Ramos (cell line): ENCODE measurements at regions not wholly inside any gene's neighbourhood (a gene's known extent, or its start where the extent isn't known, plus 50 kb on each side); places are given as distances from the start of the nearest gene placed in this dataset.
"Not testable (repeated sequence)": the region's sequence is repeated elsewhere in the genome, so short reads cannot be mapped to it uniquely, and the experiment has no call there.

ENCODE experiments used
- in situ Hi-C: fragments of 300-500 bp; cut with MboI; formaldehyde crosslinking; loops from one replicate; pipeline ENCODE4 v1.14.3; 2022; ENCODE audit warnings: low sequenced_read_pairs; ENCODE audit not compliant: unreplicated experiment

DNA sequence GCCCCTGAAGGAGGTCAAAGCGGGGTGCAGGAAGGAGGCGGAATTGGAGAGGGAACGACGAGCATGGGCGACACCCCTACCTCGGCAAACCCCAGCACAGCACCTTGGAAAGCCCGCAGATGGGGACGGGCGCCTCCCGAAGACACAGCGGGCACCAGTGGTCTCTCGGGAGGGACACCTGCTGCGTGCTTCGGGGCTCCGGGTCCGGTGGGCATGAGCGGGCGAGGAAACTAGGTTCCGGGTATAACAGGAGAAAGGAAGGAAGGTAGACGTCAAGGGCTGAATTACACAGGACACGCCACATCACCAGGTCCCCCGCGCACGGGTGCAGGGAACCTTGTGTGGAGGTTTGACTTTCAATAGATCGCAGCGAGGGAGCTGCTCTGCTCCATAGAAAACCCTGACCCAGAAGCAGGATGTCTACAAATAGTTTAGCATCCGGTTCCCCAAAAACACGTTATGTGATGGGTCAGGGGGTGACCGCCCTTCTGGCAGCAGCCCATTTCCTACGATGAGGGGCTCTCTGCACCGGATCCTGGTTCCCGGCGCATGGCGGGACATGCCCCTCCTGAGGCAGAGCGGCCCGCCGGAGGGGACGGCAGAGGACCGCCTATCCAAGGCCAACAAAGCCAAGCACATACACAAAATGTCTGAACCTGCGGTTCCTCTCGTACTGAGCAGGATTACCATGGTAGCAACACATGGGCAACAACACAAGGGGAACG, 196.9 kb downstream of the ALG10 start:
- in situ Hi-C loops = loop anchor here (5.0 kb wide), 1 partner anchor 97 kb away; no protein-coding TSS in a partner anchor

DNA sequence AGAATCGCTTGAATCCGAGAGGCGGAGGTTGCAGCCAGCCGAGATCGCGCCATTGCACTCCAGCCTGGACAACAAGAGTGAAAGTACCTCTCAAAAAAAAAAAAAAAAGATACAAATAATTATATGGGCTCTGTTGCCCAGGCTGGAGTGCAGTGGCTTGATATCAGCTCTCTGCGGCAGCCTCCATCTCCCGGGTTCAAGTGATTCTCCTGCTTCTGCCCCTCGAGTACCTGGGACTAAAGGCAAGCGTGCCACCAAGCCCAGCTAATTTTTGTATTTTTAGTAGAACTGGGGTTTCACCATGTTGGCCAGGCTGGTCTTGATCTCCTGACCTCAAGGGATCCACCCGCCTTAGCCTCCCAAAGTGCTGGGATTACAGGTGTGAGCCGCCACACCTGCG, 197.8 kb downstream of the ALG10 start:
- in situ Hi-C loops = not testable (repeated sequence)

DNA sequence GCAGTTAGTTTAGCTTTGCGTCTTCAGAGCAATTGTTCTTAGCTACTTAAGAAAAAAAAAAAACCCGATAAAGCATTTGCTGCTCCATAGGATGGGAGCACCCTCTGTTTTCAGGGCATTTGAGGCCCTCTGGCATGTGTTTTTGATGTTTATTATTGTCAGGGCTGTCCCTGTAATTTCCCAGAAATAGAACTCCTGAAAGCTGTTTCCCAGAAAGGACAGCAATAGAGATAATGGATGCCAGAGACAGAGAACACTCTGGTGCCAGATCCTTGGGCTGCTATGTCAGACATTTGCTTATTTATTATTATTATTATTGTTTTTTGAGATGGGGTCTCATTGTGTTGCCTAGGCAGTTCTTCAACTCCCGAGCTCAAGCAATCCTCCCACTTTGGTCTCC, 201.3 kb downstream of the ALG10 start:
- in situ Hi-C loops = no loop called here

DNA sequence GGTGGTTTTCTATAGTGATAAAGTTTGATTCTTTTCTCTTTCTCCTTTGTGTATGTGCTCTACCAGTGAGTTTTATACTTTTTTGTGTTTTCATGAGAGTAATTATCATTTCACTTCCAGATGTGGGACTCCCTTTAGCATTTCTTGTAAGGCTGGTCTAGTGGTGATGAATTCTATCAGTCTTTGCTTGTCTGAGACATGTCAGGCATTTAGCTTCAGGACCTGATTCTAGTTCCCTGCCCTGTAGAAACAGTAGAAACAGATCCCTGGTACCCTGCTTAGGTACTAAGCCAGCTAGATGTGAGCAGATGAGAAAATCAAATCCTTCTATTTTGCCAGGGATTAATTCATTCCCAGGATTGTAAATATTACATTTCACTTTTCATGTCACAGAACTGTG, 203.7 kb downstream of the ALG10 start:
- in situ Hi-C loops = not testable (repeated sequence)

DNA sequence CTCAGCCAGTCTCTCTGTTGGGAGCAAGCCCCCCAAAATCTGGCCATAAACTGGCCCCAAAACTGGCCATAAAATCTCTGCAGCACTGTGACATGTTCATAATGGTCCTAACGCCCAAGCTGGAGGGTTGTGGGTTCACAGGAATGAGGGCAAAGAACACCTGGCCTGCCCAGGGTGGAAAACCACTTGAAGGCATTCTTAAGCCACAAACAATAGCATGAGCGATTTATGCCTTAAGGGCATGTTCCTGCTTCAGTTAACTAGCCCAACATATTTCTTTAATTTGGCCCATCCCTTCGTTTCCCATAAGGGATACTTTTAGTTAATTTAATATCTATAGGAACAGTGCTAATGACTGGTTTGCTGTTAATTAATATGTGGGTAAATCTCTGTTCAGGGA, 205.8 kb downstream of the ALG10 start:
- in situ Hi-C loops = not testable (repeated sequence)

DNA sequence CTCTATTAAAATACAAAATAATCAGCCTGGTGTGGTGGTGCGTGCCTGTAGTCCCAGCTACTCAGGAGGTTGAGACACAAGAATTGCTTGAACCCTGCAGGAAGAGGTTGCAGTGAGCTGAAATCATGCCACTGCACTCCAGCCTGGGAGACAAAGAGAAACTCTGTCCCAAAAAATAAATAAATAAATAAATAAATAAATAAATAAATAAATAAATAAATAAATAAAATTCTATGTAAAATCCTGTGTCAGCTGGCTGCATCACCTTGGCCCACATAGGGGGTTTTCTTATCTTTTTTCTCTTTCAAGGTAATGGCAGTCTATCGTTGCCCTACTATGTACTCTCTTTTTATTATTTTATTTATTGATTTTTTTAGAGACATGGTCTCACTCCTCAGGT, 206.7 kb downstream of the ALG10 start:
- in situ Hi-C loops = not testable (repeated sequence)

DNA sequence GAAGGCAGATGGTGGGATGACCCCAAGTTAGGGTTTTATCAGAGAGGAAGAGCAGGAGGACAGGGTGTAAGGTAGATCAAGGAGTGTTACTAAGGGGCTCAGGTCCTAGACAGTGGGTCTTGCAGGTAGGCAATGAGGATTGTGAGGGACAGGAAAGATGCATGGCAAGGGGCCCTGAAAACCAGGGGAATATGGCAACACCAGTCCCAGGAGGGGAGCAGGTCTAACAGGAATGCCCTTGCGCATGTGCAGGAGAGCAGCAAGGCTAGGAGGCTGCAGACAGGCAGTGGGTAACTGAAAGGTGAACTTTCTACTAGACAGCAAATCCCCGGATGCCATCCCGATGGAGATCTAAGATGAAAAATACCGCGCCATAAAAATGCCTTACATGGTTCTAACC, 211.3 kb downstream of the ALG10 start:
- in situ Hi-C loops = no loop called here

DNA sequence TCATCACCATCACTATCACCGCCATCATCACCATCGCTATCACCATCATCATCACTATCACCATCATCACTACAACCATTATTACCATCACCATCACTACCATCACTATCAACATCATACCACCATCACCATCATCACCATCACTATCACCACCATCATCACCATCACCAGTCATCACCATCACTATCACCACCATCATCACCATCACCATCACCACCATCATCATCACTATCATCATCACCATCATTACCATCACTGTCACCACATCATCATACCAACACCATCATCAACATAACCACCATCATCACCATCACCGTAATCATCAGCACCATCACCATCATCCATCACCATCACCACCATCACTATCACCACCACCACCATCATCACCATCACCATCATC, 213.8 kb downstream of the ALG10 start:
- in situ Hi-C loops = no loop called here

DNA sequence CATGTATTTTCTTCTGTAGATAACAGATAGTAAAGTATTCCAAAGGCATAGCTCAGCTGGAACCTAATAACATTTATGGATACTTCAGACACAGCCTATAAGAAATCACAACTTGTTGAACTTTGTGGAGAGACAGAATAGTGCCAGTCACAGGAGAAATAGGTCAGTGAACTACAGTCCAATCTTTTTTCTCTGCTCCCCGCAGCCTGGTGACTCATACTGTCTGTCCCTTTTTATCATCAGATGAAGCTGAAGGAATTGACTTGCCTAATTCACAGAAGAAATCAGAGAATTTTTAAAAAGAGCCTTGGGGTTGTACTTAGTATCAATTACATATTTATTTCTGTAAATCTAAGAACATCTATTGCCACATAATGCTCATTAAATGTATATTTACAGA, 222.3 kb downstream of the ALG10 start:
- in situ Hi-C loops = no loop called here

DNA sequence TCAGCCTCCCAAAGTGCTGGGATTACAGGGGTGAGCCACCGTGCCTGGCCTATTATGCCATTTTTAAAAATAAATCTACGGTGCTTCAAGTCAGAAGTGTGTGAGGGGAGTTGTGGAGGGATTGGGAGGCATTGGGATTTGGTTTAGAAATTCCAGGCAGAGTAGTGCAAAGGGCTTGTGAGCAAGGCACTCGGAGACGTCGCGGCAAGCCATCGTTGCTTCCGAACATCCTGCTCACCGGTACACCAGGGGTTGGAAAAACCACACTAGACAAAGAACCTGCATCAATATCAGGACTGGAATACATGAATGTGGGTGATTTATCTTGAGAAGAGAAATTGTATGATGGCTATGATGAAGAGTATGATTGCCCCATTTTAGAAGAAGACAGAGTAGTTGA, 227.0 kb downstream of the ALG10 start:
- in situ Hi-C loops = no loop called here

DNA sequence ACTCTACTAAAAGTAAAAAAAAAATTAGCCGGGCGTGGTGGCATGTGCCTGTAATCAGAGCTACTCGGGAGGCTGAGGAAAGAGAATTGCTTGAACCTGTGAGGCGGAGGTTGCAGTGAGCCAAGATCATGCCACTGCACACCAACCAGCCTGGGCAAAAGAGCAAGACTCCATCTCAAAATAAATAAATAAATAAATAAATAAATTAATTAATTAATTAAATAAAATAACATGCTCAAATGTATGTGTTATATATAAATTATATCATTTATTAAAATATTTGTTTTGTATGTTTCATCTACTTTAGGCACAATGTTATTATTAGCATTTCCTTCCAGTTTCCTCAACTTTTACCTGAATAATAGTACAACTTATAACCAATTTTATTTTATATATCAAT, 229.6 kb downstream of the ALG10 start:
- in situ Hi-C loops = not testable (repeated sequence)

DNA sequence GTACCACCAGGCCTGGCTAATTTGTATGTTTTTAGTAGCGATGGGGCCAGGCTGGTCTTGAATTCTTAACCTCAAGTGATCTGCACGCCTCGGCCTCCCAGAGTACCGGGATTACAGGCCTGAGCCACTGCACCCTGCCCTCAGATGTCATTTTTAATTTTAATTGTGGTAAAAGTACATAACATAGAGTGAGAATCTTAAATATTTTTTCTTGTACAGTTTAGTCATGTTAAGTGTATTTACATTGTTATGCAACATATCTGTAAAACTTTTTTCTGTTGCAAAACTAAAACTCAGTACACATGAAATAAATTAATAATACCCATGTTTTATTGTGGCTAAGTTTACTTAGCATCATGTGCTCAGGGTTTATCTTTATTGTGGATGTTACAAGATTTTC, 231.4 kb downstream of the ALG10 start:
- in situ Hi-C loops = no loop called here

DNA sequence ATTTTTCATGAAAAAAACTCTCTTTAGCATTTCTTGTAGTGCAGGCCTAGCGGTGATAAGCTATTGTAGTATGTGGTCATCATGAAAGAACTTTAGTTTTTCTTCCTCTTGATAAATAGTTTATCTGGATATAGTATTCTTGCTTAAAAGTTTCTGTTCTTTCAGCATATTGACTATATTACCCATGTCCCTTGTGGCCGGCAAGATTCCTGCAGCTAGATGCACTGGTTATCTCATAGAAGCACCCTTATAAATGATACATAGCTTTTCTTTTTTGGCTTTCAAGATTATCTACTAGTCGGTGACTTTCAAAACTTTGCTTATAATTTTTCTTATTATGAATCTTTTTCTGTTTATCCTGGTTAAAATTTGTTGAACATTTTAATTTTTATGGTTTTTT, 234.8 kb downstream of the ALG10 start:
- in situ Hi-C loops = no loop called here

DNA sequence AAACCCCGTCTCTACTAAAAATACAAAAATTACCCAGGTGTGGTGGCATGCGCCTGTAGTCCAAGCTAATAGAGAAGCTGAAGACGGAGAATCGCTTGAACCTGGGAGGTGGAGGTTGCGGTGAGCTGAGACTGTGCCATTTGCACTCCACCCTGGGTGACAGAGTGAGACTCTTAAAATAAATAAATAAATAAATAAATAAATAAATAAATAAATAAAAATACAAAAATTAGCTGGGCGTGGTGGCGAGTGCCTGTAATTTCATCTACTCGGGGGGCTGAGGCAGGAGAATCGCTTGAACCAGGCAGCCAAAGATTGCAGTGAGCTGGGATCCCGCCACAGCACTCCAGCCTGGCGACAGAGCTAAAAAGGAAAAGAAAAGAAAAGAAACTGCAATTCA, 239.8 kb downstream of the ALG10 start:
- in situ Hi-C loops = not testable (repeated sequence)

DNA sequence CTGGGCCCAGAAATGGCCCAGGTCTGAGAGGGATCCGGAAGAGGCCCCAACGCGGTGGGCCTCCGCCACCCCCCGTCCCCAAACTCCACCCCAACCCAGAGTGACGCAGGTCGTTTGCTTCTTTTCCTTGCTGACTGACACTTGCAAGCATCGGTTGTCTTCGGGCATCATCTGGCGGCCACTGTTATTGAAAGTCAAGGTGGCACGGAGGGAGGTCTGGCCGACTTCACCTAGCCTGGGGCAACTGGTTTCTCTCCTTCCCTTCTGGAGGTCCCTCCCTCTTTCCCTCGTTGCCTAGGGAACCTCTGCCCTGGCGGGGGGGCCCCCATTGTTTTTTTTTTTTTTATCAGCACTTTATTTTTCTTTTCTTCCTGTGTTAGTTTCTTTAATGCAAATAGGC, 241.8 kb downstream of the ALG10 start:
- in situ Hi-C loops = no loop called here

DNA sequence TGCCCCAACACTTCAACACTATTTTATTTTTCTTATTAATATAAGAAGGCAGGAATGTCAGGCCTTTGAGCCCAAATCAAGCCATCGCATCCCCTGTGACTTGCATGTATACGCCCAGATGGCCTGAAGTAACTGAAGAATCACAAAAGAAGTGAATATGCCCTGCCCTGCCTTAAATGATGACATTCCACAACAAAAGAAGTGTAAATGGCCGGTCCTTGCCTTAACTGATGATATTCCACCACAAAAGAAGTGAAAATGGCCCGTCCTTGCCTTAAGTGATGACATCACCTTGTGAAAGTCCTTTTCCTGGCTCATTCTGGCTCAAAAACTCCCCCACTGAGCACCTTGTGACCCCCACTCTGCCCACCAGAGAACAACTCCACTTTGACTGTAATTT, 251.4 kb downstream of the ALG10 start:
- in situ Hi-C loops = not testable (repeated sequence)

DNA sequence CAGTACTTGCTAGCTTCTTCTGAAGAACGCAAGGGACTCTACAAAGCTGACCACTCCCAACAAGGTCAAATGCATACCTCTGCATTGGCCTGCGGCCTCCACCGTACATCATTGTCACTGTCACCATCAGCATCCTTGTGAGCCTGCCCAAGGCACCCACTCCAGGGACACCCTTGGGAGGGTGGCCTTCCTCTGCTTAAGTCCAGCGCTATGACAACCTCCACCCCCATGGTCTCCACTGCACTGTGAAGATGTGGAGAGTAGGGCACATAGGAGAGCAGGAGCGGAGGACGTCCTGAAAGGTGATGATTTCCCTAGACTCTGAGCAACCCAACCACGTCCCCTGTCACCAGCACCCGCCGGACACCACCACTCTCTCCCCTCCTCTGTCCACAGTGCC, 252.8 kb downstream of the ALG10 start:
- in situ Hi-C loops = no loop called here

DNA sequence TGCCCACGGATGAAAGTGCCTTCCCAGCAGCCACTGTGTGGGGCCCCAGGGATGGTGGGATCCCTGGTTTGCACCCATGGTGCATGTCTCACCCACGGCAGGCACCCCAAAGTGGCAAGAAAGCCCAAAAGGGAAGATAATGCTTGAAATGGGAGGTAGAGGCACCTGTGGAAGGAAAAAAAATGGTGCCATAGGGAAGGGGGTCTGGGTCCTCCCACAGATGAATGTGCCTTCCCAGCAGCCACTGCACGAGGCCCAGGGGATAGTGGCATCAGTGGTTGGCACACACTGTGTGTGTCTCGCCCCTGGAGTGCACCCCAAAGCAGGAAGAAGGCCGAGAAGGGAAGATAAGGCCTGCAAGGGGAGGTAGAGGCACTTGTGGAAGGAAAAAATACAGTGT, 264.2 kb downstream of the ALG10 start:
- in situ Hi-C loops = no loop called here

DNA sequence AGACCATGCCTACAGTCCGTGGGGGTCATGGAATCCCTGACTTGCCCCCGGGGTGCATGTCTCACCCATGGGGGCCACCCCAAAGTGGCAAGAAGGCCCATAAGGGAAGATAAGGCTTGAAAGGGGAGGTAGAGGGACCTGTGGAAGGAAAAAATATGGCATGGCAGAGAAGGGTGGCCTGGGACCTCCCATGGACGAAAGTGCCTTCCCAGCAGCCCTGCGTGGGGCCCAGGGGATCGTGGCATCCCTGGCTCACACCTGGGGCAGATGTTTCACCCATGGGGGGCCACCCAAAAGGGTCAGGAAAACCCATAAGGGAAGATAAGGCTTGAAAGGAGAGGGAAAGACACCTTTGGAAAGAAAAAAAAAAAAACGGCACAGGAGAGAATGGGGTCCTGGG, 264.6 kb downstream of the ALG10 start:
- in situ Hi-C loops = no loop called here

DNA sequence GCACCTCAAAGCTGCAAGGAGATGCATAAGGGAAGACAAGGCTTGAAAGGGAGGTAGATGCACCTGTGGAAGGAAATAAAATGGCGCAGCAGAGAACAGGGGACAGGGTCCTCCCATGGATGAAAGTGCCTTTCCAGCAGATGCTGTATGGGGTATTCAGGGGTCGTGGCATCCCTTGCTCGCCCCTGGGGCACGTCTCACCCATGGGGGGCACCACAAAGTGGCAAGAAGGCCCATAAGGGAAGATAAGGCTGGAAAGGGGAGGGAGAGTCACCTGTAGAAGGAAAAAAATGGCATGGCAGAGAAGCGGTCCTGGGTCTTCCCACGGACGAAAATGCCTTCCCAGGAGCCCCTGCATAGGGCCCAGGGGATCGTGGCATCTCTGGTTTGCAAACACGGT, 265.1 kb downstream of the ALG10 start:
- in situ Hi-C loops = no loop called here

DNA sequence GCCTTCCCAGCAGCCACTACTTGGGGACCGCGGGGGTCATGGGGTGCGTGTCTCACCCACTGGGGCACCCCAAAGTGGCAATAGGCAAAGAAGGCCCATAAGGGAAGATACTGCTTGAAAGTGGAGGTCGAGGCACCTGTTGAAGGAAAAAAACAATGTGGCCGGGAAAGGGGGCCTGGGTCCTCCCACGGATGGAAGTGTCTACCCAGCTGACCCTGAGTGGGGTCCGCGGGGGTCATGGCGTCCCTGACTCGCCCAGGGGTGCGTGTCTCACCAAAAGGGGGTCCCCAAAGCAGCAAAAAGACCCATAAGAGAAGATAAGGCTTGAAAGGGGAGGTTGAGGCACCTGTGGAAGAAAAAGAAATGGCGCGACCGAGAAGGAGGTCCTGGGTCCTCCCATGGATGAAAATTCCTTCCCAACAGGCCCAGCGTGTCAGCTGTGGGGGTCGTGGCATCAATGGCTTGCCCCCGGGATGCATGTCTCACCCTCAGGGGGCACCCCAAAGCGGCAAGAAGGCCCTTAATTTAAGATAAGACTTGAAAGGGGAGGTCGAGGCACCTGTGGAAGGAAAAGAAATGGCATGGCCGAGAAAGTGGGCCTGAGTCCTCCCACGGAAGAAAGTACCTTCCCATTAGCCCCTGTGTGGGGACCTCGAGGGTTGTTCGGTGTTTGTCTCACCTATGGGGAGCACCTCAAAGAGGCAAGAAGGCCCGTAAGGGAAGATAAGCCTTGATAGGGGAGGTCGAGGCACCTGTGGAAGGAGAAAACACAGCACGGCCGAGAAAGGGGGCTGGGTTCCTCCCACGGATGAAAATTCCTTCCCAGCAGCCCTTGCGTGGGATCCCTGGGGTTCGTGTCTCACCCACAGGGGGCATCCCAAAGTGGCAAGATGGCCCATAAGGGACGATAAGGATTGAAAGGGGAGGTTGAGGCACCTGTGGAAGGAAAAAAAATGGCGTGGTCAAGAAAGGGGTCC, 266.0 kb downstream of the ALG10 start:
- in situ Hi-C loops = no loop called here

DNA sequence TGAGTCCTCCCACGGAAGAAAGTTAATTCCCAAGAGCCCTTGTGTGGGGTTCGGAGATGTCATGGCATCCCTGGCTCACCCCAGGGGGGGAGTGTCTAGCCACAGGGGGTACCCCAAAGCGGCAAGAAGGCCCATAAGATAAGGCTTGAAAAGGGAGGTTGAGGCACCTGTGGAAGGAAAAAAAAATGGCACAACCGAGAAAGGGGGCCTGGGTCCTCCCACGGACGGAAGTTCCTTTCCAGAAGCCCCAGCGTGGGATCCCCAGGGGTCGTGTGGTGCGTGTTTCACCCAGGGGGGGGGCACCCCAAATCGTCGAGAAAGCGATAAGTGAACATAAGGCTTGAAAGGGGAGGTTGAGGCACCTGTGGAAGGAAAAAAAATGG, 266.7 kb downstream of the ALG10 start:
- in situ Hi-C loops = no loop called here
